NCI-H748 treated with DMSO at 0.1 percent for 48 hours (cell line): ENCODE measurements at regions not wholly inside any gene's neighbourhood (a gene's known extent, or its start where the extent isn't known, plus 50 kb on each side); places are given as distances from the start of the nearest gene placed in this dataset.
"Not testable (repeated sequence)": the region's sequence is repeated elsewhere in the genome, so short reads cannot be mapped to it uniquely, and the experiment has no call there.

ENCODE experiments used
- DNase-seq: peaks from one replicate; lab custom pipeline; 2025; lab: John Stamatoyannopoulos, UW

GRCh38 chr7:155377838-155378579 lies 79.9 kb upstream of the EN2 start:
- no peak for DNase-seq

GRCh38 chr7:155378580-155378934 lies 79.4 kb upstream of the EN2 start:
- no peak for DNase-seq

DNA sequence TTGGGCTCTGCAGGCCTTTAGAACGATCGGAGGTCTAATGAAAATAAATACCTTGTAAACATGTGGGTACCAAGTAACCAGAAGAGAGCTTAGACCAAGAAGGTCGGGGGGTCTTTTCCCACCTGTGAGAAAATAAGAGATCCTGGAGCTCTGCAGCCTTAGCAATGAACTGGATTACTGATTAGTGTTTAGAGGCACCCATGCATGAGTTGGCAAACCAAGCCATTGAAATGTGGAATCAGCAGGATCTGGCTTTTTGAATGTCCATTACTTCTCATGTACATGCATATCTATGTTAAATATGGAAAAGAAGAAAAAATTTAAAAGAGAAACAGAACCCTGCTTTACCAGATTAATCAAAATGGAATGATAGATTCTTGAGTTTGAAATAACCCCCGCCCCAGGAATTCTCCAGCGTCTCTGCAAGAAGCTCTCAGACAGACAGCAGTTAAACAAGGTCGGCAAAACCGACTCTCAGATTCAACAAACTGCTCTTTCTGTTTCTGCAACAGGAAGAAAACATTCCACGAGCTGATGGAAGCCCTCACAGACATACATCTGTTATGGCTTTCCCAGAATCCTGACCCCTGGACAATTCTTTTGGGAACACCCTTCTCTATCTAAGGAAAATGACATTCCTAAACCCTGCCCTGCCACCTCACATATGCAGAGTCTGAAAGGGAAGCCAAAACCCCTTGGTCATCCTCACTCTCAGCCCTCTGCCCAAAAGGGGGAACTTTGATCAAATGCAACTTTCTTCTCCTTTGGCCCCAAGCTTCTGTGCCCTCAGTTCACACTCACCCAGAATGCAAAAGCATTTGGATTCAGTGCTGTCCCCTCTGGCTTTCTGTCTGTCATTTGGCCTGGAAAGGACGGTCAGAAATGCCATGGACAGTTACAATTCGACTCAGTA lies 78.7 kb upstream of the EN2 start:
- no peak for DNase-seq

GRCh38 chr7:155380221-155380861 lies 77.6 kb upstream of the EN2 start:
- peak; percentile 65 for DNase-seq

DNA sequence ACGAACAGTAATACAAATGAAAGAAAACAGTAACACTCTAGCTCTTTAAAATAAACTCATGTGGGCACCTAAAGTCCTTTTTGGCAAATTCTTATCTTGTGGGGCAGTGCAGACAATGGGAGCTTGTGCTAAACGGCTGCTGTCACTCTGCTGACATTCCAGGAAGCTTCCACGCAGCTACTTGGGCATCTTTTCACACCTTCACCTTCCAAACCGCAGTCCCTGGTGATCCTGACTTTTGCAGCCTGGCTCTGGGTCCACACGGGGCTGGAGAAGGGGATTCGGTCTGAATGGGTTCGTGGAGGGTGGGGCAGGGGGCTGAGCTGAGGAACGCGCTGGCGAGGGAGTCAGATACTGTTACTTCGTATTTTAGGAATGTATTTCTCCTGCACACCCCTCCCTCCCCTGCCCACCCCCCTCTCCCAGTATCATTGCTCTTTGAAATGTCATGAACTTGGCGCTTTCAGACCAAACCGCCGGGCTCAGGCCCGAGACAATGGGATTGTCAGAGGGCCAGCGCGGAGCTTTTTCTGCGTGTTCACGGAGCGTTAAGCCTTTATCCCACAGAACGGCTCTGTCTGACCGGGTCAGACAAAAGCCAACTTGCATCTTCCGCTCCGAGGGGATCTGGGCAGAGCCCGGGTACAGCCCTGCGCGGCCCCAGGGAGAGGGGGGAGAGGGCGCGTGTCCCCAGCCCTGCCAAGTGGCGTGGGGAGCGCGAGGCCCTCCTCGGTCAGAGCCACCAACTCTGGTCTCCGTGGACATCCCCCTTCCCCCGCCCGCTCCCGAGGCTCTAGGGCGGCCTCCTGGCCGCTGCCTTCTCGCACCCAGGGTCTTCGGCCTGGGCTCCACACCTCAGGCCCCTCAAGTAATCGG lies 76.7 kb upstream of the EN2 start:
- DNase-seq: no peak

DNA sequence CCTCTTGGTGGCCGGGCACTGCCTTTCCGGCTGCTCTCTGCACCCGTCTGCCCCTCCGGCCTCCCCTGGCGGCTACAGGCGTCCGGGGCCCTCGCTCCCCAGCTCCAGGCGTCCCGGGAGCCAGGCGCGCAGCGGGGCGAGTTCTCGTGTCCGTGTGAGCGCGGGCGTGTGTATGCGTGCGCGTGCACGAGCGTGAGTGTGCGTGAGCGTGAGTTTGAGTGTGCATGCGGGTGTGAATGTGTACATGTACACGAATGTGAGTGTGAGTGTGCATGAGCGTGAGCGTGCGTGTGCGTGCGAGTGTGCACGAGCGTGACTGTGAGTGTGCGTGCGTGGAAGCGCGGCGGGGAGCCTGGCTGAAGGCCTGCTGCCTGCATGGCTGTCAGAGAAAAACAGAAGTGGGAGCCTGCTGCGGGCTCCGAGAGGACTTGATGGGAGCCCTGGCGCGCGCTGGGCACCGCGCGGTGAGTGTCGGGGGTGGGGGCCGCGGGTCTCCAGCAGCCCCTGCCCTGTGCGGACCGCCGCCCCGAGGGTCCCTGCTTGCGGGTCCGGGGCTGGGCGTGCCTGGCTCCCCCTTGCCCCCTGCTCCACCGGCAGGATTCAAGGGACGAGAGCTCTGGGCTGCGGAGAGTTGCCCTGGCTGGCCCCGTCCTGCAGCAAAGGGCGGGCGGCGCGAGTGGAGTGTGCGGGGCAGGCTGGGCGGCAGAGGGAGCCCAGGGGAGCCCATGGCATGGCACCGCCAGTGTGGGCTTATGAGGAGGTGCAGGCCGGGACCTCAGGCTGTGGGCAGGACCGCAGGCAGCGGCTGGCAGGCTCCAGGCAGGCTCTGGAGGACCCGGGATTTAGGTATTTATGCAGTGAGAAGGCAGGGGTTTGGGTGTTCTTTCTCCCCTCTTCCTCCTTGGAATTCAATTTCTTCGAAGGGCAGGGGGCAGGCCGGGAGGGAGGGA lies 75.8 kb upstream of the EN2 start:
- DNase-seq: no peak

DNA sequence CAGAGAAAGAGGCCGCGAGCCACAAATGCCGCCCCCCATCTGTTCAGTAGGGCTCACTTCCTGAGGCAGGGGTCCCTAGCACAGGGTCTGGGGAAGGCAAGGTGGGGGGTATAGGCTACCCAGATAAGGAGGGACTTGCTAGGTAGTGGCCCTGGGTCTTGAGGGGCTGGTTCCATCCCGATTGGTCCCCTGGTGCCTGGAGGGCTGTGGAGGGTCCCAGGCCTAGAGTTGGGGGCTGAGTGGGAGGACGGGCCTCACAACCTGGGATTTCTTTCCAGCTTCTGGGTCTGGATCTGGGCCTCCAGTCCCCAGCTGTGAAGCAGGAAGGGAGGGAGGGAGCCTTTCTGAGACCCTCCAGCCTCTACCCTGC lies 75.1 kb upstream of the EN2 start:
- DNase-seq: no peak

- DNase-seq: no peak
Observed at GRCh38 chr7:155383756-155384491, 74.0 kb upstream of the EN2 start.

DNA sequence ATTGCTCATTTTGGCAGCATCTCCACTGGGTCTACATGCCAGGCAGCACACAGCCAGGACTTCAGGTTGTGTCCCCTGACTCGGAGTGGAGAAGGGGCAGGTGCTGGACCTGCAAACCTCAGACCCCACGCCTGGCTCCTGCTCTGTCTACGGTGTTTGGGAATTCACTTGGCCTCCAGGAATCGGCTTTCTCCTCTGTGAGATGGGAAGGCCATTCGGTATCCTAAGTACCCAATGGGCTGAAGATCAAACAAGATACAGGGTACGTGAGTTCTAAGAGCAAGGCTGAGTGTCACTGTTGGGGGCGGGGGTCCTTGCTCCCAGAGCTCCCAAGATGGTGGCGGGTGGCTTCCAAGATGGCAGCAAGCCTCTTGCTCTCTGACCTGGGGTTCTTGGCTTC lies 73.2 kb upstream of the EN2 start:
- no peak for DNase-seq

- DNase-seq: not testable (repeated sequence)
Observed at GRCh38 chr7:155385182-155385581, 72.7 kb upstream of the EN2 start.

DNA sequence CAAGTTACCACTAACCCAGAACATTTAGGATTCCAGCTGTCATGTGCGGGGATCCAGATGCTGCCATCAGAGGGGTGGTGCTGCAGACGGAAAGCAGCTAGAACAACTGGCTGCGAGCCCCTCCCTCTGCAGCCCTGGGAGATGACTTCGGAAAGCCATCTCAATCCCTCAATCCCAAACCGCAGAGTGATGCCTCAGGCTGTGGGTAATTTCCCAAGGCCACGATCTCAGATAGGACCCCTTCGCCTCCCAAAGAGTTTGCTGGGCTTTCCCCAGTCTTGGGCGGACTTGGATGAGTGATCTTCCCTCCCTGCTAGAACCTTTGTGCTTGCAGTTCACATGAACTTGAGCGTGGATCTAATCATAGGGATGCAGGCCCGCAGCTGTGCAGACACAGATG lies 71.3 kb upstream of the EN2 start:
- DNase-seq: no peak

GRCh38 chr7:155387066-155387620 lies 70.8 kb upstream of the EN2 start:
- no peak for DNase-seq

DNA sequence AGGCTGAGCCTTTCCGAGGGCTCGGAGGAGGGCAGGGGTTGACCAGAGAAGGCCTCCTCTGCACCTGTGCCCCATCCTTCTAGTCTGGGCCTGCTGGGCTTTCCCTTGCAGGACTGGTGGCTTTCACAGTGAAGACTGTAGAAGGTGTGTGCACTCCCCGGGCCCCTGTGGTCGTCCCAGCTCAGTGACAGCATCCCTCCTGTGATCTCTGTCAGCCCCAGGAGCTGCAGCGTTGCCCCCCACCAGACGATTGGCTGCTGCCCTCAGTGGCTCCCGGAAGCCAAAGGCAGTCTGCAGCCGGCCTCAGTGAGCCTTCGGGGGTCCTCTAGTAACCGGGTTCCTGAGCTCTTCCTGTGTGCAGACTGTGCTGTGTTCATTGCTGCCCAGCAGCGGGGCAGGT lies 69.4 kb upstream of the EN2 start:
- no peak for DNase-seq

- DNase-seq: no peak
Observed at GRCh38 chr7:155391414-155391813, 66.5 kb upstream of the EN2 start.

DNA sequence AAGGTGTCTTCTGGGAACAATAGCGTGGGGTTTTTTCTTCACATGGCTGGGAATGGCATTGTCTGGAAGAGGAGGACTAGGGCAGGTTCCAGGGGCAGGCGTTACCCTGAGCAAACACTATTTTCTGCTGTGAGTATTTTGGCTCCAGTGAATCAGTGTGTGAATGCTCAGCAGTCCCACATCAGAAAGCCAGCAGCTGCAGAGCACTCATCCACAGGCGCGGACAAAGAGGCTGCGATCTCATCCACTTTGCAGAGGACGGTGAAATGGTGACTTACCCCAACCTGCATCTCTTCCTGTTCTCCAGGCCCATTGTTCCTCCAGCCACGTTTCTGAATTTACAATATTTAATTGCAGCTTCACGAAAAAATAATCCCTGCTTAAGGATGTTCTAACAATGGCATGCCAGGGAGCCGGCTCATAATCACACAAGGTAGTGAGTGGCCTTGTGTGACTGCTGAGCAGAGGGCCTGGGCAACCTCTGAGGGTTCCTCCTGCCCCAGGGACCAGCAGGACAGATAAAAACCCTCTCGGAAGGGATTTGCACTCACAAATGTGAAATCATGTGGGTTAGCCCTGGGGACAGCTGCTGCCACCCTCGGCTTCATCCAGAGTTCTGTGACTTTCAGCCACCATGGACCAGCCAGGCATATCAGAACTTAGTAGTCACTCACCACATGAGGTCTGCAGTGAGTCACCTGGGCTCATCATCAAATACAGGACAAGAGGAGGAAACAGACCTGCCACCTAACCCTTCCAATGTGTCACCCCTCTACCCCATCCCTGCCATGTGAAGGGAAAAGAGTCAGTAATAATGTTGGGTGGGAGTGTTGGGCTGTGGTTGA lies 65.0 kb upstream of the EN2 start:
- no peak for DNase-seq

GRCh38 chr7:155394413-155394812 lies 63.5 kb upstream of the EN2 start:
- DNase-seq: no peak

DNA sequence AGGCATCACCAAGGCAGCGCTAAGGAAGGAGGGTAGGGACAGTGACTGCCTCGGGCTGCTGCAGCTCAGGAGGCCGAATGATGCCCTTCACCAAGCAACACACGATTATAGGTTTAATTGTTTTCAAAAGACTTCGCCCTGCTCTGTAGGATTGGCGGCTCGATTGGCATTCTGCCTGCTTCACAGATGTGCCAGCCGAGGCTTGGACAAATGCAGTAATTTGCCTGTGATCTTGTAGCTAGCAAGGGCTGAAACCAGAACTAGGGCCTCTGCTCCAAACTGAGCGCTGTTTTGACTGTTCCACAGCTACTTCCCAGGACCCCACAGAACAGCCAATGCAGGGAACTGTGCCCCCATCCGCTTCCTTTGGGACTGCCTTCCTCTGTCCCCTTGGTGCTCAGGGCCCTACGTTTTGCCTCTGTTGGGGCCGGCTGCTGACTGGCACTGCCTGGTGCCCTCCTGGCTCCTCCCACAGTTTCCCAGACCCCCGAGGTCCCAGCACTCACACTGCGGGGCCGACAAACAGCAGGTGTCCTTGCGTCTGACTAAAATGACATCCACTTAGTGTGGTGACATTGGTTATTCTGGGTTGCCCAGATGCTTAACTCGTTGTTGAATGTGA lies 62.6 kb upstream of the EN2 start:
- no peak for DNase-seq

- DNase-seq: no peak
Observed at GRCh38 chr7:155396661-155397060, 61.3 kb upstream of the EN2 start.
